Inflammatory macrophage treated with lipopolysaccharide for 4 hours (primary cell): ENCODE measurements at regions not wholly inside any gene's neighbourhood (a gene's known extent, or its start where the extent isn't known, plus 50 kb on each side); places are given as distances from the start of the nearest gene placed in this dataset.

Source experiments
- DNase-seq: peaks from one replicate; pipeline ENCODE4 v3.0.0-alpha.2; 2020

DNA sequence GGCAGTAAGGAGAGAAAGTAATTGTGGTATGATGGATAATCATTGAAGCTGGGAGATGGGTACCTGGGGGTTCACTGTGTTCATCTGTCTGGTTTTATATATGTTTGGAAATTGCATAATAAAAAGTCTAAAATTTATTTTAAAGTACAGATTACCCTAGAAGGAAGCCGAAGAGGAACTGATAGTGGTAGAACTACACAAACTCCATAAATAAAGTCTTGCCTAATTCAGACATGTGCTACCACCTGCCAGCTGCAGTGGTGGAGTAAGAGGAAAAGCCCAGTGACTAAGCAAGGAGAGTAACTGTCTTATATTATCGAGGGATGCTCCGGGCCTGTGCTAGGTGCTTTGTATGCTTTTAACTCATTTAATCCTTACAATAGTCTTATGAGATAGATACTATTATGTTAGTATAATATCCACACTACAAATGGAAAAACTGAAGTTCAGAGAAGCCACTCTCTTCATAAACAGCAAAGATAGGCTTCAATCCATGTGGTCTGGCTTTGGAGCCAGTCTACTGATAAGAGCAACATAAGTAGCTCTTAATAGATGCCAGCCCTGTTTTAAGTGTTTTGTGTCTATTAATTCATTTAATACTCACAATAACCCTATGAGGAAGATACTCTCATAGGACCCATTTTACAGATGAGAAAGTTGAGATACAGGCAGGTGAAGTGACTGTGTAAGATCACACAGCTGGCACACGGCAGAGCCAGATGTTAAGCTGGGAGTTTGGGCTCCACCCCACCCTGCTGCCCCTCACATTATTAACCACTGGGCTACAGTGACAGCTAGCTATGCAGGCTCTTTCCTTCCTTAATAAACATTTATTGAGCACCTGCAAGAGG is 56.8 kb upstream of the HNRNPU start:
- DNase-seq = peak; percentile 83

DNA sequence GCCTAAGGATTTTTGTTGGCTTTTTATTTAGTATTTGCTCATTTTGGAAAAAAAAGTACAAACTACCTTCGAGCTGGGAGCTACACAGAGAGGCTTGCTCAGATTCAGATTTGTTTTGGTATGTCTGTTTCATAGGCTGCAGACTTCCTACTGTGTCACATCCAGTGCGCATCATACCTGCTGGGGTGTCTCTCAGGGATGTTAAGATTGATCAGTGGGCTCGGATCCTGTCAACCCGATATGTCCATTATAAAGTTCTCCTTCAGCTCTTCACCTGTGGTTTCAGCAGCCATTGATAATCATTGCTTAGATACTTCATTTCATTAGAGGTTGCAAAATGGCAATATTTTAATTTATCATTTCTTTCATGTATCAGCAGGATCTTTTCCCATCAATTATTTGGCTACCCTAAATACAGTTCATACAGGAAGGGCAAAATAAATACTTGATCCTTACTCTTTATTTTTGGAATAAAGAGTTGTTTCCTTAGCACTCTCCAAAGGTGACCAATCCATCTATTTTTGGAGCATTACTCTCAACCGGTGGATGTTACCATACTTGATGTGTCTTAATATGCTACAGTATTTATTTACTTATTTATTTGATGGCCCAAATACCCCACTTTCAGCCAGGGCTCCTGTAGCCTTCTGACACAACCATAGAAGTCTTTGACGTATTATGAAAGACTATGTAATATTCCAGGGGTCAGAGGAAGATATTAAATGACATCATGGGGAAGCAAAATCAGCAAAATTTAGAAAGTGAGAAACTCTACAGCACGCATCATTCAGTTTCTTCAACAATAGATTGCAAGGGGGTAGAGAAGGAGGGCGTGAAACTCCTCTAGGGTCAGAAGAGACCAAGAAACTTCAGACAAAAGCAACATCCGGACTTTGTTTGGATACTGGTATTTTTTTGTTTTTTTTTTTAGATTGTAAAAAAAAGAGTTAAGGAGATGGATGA is 55.3 kb upstream of the HNRNPU start:
- DNase-seq = peak; percentile 35

GRCh38 chr1:244918421-244919319 is 54.3 kb upstream of the HNRNPU start:
- DNase-seq = peak; percentile 11

DNA sequence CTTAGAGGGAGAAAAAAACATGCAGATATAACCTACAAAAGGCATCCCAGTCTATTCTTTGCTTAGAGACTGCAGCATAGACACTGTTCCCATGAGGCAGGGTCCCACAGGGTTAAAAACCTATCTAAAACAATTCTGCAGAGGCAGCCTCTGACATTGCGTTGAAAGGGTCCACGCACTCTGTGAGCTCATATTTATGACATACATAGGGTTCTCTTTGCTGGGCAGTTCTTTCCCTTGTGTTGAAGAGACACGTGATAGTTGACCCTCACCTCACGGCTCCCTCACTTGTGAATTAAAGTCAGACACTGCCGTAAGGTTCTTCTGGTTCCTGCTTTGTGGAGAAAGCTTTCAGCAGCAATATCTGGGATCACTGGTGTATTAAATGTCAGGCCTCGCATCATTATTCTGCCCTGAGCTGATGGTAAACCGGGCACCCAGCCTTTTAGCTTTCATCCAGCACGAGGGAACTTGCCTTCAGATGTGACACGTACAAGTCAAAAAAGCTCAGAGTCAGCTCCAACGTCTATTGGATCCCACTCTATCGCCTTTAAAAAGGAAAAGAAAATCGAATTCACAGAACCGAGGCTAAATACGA is 52.8 kb upstream of the HNRNPU start:
- DNase-seq = no peak

- no peak for DNase-seq
Observed at GRCh38 chr1:244915736-244916135, 51.4 kb upstream of the HNRNPU start.

DNA sequence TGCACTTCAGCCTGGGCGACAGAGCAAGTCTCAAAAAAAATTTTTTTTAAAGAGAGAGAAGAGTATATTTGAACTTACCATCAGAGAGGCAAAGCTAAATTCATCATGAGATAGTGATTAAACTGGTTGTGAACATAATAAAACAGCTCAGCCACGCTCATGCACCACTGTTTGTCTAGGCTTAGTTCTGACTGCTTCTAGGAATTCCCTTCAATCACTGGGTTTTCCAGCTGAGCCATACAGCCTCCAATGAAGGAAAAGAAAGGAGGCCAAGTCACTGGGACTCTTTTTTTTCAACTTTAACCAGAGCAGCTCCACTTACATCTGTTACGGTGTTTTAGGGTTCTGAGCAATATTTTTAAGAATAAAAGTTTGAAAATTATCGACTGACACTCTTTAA is 50.4 kb upstream of the HNRNPU start:
- DNase-seq = no peak
